Heart left ventricle (tissue), 16 donors: ENCODE measurements at regions not wholly inside any gene's neighbourhood (a gene's known extent, or its start where the extent isn't known, plus 50 kb on each side); places are given as distances from the start of the nearest gene placed in this dataset.

Source experiments
- ATAC-seq, 4 donors: fragments of 200-7000 bp; cut with Tn5 transposase; one replicate each; pipeline ENCODE4 v1.9.1; 2020 to 2022; ENCODE audit warnings: moderate library complexity in 4 of 4, mild to moderate bottlenecking in 3 of 4, moderate number of reproducible peaks in 1 of 4
- DNase-seq, 5 donors: peaks; one replicate each; pipeline ENCODE4 v3.0.0-alpha.2; 2020
- H3K27ac ChIP-seq, 12 donors: fragments of 200-600 bp; sonication (generic) in 4 of 12; one replicate each; pipeline versions ENCODE4 v1.5.0 to v1.8.0; 2016 to 2022; ENCODE audit warnings: mild to moderate bottlenecking in 2 of 12
- H3K27me3 ChIP-seq, 9 donors: fragments of 200-600 bp; sonication (generic) in 2 of 9; one replicate each; pipeline versions ENCODE4 v1.5.1 to v1.8.0; 2016 to 2022; ENCODE audit warnings: mild to moderate bottlenecking in 3 of 9
- H3K36me3 ChIP-seq, 9 donors: fragments of 200-600 bp; sonication (generic) in 2 of 9; one replicate each; pipeline versions ENCODE4 v1.5.0 to v1.8.0; 2018 to 2022; ENCODE audit warnings: mild to moderate bottlenecking in 2 of 9
- H3K4me1 ChIP-seq, 12 donors: fragments of 200-600 bp; sonication (generic) in 4 of 12; one replicate each; pipeline versions ENCODE4 v1.5.0 to v1.8.0; 2016 to 2022; ENCODE audit warnings: mild to moderate bottlenecking in 3 of 12
- H3K4me3 ChIP-seq, 12 donors: fragments of 200-600 bp; sonication (generic) in 4 of 12; one replicate each; pipeline versions ENCODE4 v1.5.0 to v1.8.0; 2017 to 2022; ENCODE audit warnings: mild to moderate bottlenecking in 9 of 12, moderate library complexity in 4 of 12
- H3K9me3 ChIP-seq, 12 donors: fragments of 200-600 bp; sonication (generic) in 4 of 12; one replicate each; pipeline versions ENCODE4 v1.5.0 to v1.8.0; 2016 to 2022; ENCODE audit warnings: mild to moderate bottlenecking in 1 of 12
- POLR2A ChIP-seq, 2 donors: fragments of 450-650 bp; IDR thresholded peaks; one replicate each; pipeline ENCODE4 v1.6.1; 2017; ENCODE audit warnings: antibody characterized with exemption in 2 of 2, mild to moderate bottlenecking in 2 of 2, moderate library complexity in 2 of 2
- WGBS, 4 donors: extraction: QIAGEN DNeasy Blood & Tissue Kit in 2 of 4; methylation state at CpG; one replicate each; pipeline versions ENCODE4 v1.1.5 to v1.1.7; 2013 to 2018; 5-methylcytosine and 5-hydroxymethylcytosine counted together
- intact Hi-C, 10 donors: fragments of 100-400 bp; cut with DNase I; formaldehyde crosslinking; loops; one replicate each; pipeline versions ENCODE4 v1.11.1 to v1.14.2; 2022
- TF ChIP-seq, protein P1 (sequence below), 12 donors: fragments of 200-600 bp; sonication (generic) in 4 of 12; IDR thresholded peaks; one replicate each; pipeline versions ENCODE4 v1.5.0 to v1.8.0; 2018 to 2022; ENCODE audit warnings: antibody characterized with exemption in 12 of 12, mild to moderate bottlenecking in 5 of 12
- donor health status: ischemic (EF 13 %, LVEDD 7.1; RV severe dilation, severe dysfunction).
- donor health status: healthy with polysubstance abuse.
- donor health status: DM: no; HTN: yes; CAD: no.
- donor health status: DM: no; HTN: no; CAD: no.
- donor health status: ischemic (EF 25% LVEDD 6.9; RV normal size, moderate dysfunction).
- donor health status: ischemic (EF 25% LVEDD 5.7; RV mildly dilated, moderate dysfunction).
- donor health status: healthy.
- donor health status: DM: yes; HTN: yes; CAD: no.
- donor health status: ischemic (EF 35%, LVEDD 5.7; RV mildly dilated, moderate dysfunction).
- donor health status: nonischemic (EF 11% LVEDD 7.7; RV severe dilation, severe dysfunction).
- donor health status: DM: yes; HTN: yes; CAD: no.
- donor health status: PGD.
- donor health status: ischemic (EF 29% LVEDD 5.4; RV normal size, mild dysfunction).
- donor health status: nonischemic (EF 23%, LVEDD 6.1; RV moderate dilation, normal function).

DNA sequence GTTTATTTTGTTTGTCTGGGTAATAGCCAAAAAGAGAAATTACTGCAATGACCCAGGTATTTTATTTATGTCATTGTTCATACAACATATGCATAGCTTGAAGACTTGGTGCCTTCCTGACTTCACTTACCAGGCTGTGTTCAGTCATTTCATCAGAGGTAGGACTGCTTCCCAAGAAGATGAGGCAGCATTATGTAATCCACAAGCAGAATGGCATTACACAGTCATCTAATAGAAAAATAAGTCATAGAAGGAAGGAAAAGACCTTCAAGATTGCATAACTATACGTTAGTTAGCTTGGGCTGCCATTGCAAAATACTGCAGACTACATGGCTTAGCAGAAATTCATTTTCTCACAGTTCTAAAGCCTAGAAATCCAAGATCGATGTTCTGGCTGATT, 167.5 kb downstream of the NMUR2 start:
- TF ChIP-seq, protein P1, sequence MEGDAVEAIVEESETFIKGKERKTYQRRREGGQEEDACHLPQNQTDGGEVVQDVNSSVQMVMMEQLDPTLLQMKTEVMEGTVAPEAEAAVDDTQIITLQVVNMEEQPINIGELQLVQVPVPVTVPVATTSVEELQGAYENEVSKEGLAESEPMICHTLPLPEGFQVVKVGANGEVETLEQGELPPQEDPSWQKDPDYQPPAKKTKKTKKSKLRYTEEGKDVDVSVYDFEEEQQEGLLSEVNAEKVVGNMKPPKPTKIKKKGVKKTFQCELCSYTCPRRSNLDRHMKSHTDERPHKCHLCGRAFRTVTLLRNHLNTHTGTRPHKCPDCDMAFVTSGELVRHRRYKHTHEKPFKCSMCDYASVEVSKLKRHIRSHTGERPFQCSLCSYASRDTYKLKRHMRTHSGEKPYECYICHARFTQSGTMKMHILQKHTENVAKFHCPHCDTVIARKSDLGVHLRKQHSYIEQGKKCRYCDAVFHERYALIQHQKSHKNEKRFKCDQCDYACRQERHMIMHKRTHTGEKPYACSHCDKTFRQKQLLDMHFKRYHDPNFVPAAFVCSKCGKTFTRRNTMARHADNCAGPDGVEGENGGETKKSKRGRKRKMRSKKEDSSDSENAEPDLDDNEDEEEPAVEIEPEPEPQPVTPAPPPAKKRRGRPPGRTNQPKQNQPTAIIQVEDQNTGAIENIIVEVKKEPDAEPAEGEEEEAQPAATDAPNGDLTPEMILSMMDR (IDR thresholded peaks at IDR 0.05) = no peak
- TF ChIP-seq POLR2A (IDR thresholded peaks at IDR 0.05) = no peak
- Histone ChIP-seq H3K36me3 (no peaks in the 10 kb centered on the region), H3K27me3 (no peaks in the 10 kb centered on the region), H3K4me1 (no peaks in the 10 kb centered on the region), H3K9me3 (no peaks in the 10 kb centered on the region), H3K4me3 (no peak overlapping the region), H3K27ac (no peak overlapping the region)
- no peak for DNase-seq
- WGBS, 4 donors = 60 to 69% (median 65%) methylated on average over 2 of the region's 2 CpGs
- no peak for ATAC-seq
- intact Hi-C loops = no loop called here

DNA sequence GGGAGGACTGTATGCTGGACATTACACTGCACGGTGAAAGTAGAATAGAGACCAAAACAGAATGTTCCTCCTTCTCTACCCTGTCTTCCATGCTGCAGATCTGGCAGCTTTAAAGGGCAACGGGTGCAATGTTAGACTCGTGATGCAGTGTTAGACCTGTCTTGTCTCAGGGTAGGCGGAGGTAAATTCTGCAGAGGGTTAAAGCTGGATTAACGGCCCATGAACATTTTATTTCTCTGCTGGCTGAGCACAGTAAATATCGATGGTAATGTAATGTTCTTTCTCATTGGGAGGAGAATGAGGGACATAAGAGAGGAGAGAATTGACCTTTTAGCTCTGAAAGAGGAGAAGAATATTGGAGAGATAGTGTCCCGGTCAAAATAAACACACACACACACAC, 178.9 kb downstream of the NMUR2 start:
- Histone ChIP-seq H3K36me3 (no peaks in the 10 kb centered on the region), H3K27me3 (no peaks in the 10 kb centered on the region), H3K27ac (no peak overlapping the region), H3K9me3 (no peaks in the 10 kb centered on the region), H3K4me3 (no peak overlapping the region), H3K4me1 (peaks cover 0 to 23% (median 4%) of the 10 kb centered on the region in 12 donors)
- 68 to 83% (median 73%) methylated on average over 7 of the region's 7 CpGs for WGBS, 4 donors
- DNase-seq = no peak
- intact Hi-C loops = no loop called here
- ATAC-seq = peak in 2 of 4 donors; percentile 21 to 22
- TF ChIP-seq, protein P1 (IDR thresholded peaks at IDR 0.05) = no peak
- no peak for TF ChIP-seq POLR2A (IDR thresholded peaks at IDR 0.05)

DNA sequence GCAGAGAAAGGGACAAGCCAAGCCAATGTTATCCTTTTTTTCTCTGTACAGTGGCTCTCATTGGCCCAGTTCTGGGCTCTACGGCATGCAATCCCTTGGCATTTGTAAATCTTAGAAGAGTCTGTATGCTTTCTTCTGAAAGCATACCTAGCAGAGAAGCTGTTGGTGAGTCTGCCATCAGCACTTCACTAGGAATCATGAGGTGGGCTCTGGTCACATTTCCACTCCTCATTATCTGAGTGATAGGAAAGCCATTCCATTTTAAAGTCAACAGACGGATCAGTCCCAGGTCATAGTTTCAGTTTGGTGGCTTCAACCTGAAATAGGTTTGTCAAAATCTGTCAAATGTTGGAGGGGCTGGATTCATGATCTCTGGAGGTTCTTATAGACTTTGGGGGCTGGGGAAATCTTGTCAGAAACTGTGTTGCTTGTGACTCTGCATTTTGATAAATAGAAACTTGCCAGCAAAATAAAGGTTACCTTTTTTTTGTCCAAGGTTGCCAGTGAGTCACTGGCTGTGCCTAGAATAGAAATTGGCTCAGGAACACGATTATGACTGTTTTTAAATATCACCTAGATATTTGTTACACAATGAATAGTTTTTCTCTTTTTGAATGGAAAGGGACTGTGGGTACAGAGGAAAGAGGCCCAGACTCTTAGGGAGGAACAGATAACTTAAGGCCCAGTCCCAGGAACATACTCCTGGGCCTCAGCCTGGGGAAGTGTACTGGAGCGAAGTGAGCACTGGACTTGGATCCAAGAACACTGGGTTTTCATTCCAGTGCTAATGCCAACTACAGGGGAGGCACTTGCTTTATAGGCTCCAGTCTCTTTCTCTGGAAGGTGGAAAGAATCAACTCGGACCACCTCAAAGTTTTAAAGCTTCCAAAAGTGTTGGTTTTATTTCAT, 183.1 kb downstream of the NMUR2 start:
- ATAC-seq (peak; percentile 76 to 94 (median 94)), DNase-seq (peak in 1 of 5 donors; percentile 58)
- Histone ChIP-seq H3K9me3 (no peaks in the 10 kb centered on the region), H3K27me3 (no peaks in the 10 kb centered on the region), H3K27ac (peak overlapping the region; percentile 57 to 84 (median 70)), H3K4me1 (peaks cover 0 to 23% (median 4%) of the 10 kb centered on the region in 12 donors), H3K4me3 (no peak overlapping the region), H3K36me3 (no peaks in the 10 kb centered on the region)
- TF ChIP-seq, protein P1 (IDR thresholded peaks at IDR 0.05) = no peak
- no peak for TF ChIP-seq POLR2A (IDR thresholded peaks at IDR 0.05)
- 34 to 47% (median 40%) methylated on average over 5 of the region's 5 CpGs for WGBS, 4 donors
- intact Hi-C loops = loop anchor here in 1 of 10 donors (5.0 kb wide), 1 partner anchor 50 kb away; no protein-coding TSS in a partner anchor

DNA sequence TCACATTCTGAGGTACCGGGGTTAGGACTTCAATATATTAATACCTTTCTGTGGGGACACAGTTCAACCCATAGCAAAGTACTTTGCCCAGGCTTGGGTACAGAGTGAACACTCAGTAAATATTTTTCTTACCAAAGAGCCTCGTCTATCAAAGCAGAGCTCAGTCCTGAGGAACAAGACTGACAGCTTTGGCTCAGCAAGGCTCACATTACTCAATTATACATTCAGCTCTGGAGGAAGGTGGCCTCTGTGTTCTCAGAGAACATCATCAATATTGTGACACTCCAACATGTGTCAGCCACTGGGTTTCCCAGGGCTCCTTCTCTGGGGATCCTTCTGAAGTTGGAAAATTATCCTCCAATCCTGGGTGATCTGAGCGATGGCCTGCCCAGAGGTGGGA, 186.4 kb downstream of the NMUR2 start:
- intact Hi-C loops = no loop called here
- TF ChIP-seq, protein P1 (IDR thresholded peaks at IDR 0.05) = no peak
- DNase-seq (no peak), ATAC-seq (peak in 1 of 4 donors; percentile 19)
- 56 to 75% (median 60%) methylated on average over 3 of the region's 3 CpGs for WGBS, 4 donors
- no peaks in the 10 kb centered on the region for H3K36me3 ChIP-seq
- H3K9me3 ChIP-seq = no peaks in the 10 kb centered on the region
- H3K27ac ChIP-seq = no peak overlapping the region
- no peaks in the 10 kb centered on the region for H3K27me3 ChIP-seq
- no peak overlapping the region for H3K4me3 ChIP-seq
- H3K4me1 ChIP-seq = peaks cover 0 to 18% (median 4%) of the 10 kb centered on the region in 12 donors
